HG03571 (cell line): ENCODE measurements at regions not wholly inside any gene's neighbourhood (a gene's known extent, or its start where the extent isn't known, plus 50 kb on each side); places are given as distances from the start of the nearest gene placed in this dataset.
"Not testable (repeated sequence)": the region's sequence is repeated elsewhere in the genome, so short reads cannot be mapped to it uniquely, and the experiment has no call there.

ENCODE experiments used
- ATAC-seq: cut with Tn5 transposase; IDR thresholded peaks from one replicate; pipeline ENCODE4 v1.9.1; 2021; ENCODE audit not compliant: unreplicated experiment

GRCh38 chr9:100700689-100701318, 122.9 kb downstream of the CAVIN4 start:
- ATAC-seq = no peak

- peak; percentile 72 for ATAC-seq
Measured at GRCh38 chr9:100714372-100715099, 136.7 kb downstream of the CAVIN4 start.

- no peak for ATAC-seq
Measured at GRCh38 chr9:100715100-100715380, 137.2 kb downstream of the CAVIN4 start.

- no peak for ATAC-seq
Measured at GRCh38 chr9:100718717-100719116, 140.8 kb downstream of the CAVIN4 start.

GRCh38 chr9:100720922-100721321, 143.0 kb downstream of the CAVIN4 start:
- ATAC-seq = no peak

GRCh38 chr9:100724886-100725285, 147.0 kb downstream of the CAVIN4 start:
- no peak for ATAC-seq

- ATAC-seq = no peak
Measured at GRCh38 chr9:100725371-100725770, 147.5 kb downstream of the CAVIN4 start.

- no peak for ATAC-seq
Measured at GRCh38 chr9:100729336-100729895, 151.5 kb downstream of the CAVIN4 start.

- ATAC-seq = no peak
Measured at GRCh38 chr9:100730086-100730485, 152.2 kb downstream of the CAVIN4 start.

- no peak for ATAC-seq
Measured at GRCh38 chr9:100731038-100731556, 153.2 kb downstream of the CAVIN4 start.

GRCh38 chr9:100731557-100731956, 153.7 kb downstream of the CAVIN4 start:
- ATAC-seq = no peak

- no peak for ATAC-seq
Measured at GRCh38 chr9:100739208-100739607, 161.3 kb downstream of the CAVIN4 start.

- no peak for ATAC-seq
Measured at GRCh38 chr9:100739666-100740065, 161.8 kb downstream of the CAVIN4 start.

- ATAC-seq = not testable (repeated sequence)
Measured at GRCh38 chr9:100748930-100749329, 171.1 kb downstream of the CAVIN4 start.

GRCh38 chr9:100756217-100756616, 178.3 kb downstream of the CAVIN4 start:
- ATAC-seq = no peak

- no peak for ATAC-seq
Measured at GRCh38 chr9:100759215-100759614, 181.3 kb downstream of the CAVIN4 start.

- no peak for ATAC-seq
Measured at GRCh38 chr9:100761276-100761802, 183.5 kb downstream of the CAVIN4 start.

GRCh38 chr9:100774326-100774725, 196.4 kb downstream of the CAVIN4 start:
- no peak for ATAC-seq

- no peak for ATAC-seq
Measured at GRCh38 chr9:100774962-100775361, 197.1 kb downstream of the CAVIN4 start.

- no peak for ATAC-seq
Measured at GRCh38 chr9:100775912-100776311, 198.0 kb downstream of the CAVIN4 start.

GRCh38 chr9:100784755-100785154, 206.9 kb downstream of the CAVIN4 start:
- no peak for ATAC-seq

- no peak for ATAC-seq
Measured at GRCh38 chr9:100785946-100786345, 208.1 kb downstream of the CAVIN4 start.
